NCI-H2107 treated with DMSO at 0.1 percent for 48 hours (cell line): ENCODE measurements at regions not wholly inside any gene's neighbourhood (a gene's known extent, or its start where the extent isn't known, plus 50 kb on each side); places are given as distances from the start of the nearest gene placed in this dataset.
A peak's percentile ranks its signal among the peaks of the same experiment; 100 is the strongest.

Experiments used
- DNase-seq: peaks from one replicate; lab custom pipeline; 2025; ENCODE audit not compliant: unreplicated experiment; lab: John Stamatoyannopoulos, UW

DNA sequence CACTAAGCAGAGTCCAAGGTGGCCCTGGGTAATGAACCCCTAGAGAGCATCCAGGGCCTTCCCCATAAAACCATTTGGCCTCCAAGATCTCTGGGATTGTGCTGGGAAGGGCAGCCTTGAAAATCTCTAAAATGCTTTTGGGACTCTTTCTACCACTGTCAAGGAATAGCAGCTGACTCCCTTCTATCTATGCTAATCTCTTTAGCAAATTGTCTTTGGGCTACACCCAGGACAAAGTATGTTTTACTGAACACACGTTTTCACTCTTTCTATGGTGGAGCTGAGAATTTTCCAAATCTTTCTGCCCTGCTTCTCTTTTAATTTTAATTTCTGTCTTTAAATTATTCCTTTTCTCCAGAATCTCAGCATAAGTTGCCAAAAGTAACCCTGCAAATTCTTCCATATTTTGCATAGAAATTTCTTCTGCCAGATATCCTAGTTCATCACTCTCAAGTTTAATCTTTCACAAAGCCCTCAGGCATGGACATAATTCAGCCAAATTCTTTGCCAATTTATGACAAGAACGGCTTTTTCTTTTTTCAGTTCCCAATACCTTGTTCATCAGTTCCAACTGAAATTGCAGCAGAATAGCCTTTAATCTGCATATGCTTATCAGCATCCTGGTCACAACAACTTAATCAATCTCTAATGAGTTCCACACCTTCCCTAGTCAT is 687.0 kb upstream of the ADGRL4 start:
- DNase-seq = no peak

DNA sequence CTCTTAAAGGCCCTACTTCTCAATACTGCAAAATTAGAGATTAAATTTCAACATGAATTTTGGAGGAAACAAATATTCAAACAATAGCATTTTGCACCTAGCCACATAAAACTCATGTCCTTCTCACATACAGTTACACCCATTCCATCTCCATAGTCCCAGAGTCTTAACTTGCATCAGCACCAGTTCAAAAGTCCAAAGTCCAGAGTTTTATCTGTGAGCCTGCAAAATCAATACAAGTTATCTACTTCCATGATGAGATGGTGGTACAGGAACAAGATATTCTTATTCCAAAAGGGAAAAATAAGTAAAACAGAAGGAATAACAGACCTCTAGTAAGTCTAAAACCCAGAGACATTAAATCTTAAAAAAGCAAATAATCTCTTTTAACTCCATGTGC is 686.0 kb upstream of the ADGRL4 start:
- no peak for DNase-seq

DNA sequence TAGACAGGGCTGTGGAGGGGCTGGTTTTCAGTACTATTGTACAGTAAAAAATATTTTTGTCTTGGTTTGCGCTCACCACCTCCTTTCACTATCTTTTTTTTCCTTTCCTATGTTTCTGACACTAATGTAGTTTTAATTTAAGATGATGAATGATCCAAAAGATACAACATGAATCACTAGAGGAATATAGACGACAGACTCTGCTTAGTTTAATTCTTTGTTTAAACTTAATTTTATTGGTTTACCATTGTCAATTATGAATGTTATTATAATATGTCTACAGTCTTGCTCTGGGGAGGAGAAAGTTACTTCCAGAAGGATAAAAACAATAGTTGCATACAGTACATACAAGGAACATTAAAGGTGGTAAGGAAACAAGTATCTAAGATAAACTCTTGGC is 682.4 kb upstream of the ADGRL4 start:
- no peak for DNase-seq

DNA sequence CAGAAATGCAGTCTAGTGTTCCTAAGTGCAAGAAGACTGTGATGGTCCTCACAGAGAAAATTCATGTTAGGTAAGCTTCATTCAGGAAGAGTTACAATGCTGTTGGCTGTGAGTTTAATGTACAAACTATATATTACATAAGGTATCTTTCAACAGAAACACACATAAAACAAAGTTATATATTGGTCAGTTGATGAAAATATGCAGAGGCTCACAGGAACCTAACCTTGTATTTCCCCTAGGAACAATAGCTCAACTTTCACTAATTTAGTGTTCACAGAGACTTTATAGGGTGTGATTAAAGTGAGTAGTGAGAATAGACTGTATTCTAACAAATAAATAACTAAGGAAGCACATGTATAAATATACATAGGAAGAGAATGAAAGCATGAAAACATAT is 676.9 kb upstream of the ADGRL4 start:
- no peak for DNase-seq

DNA sequence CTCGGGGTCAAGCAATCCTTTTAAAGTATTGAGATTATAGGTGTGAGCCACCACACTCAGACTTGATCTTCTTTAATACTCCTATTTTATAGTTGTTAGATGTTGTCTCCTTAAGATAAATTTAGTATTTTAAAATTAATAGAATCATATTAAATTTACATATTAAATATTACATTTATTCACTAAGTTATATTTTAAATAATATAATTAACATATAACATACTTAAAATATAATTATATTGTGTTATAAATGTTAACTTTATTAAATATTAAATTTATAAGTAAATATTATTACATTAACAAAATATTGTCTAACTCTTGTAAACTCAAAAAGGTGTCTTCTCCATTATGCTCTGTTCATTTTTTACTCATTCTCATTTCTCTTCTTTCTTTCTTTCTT is 675.9 kb upstream of the ADGRL4 start:
- DNase-seq = no peak

DNA sequence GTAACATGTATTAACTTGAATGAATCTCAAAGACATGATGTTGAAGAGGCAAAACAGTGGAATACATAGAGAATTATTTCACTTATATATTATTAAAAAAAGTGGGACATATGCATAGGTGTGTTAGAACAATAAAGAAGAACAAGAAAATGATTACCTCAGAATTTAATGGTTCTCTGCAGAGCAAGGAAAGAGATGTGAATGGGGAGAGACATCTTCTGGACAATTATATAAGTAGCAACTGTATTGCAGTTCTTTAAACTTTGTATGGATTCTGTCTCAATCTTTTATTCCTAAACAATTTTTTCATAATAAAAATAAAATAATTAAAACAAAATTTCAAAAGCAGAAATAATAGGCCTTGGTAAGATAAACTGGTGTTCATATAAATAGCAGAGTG is 674.9 kb upstream of the ADGRL4 start:
- no peak for DNase-seq

DNA sequence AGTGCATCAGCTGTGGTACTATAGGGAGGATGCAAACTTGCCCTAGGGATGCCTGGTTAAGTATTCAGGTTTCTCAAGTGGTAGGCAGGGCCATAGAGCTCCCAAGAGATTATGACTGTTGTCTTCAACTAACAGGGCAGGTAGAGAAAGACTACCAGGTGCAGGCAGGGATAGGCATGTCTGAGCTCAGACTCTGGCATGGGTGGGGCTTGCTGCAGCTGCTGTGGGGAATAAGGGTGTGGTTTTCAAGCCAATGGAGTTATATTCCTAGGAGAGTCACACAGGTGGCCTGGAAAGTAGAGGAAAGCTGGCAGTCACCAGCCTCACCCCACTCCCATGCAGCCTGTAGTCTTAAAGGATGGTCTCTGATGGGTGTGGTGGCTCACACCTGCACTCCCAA is 673.4 kb upstream of the ADGRL4 start:
- peak; percentile 92 for DNase-seq

DNA sequence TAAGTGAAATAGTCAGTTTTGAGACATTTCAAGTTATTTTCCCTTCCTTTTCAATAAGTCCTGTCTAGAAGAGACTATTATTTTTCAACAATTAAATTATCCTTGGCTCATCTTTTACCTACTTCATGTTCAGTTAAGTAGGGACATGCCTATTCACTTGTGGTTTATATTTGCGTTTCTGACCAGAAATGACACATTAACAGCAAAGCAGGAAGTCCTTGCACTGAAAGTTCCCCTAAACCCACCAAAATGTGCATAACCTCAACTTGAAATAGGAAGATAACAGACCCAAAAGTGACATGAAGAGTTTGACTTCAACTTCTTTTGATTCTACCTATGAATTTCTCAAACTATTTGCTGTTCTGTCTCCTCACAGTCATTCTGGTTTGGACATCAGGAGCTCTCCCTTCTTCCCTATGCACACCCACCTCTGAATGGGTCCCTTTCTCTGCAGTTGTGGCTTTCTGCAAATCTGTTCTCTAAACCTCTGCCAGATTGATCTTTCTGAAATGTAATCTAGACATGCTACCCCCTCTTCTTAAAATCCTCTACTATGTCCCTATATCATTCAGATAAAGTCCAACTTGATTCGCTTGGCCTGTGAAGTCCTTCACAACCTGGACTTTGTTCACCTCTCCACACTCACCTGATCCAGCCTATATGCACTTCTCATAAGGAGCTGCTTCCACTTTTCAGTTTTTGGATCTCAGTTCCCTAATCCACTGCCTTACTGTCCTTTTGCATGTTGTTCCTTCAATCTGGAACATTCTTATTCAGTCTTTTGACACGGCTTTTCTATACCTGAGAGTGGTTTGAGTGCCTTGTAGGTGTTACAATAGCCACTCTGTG is 661.5 kb upstream of the ADGRL4 start:
- no peak for DNase-seq

DNA sequence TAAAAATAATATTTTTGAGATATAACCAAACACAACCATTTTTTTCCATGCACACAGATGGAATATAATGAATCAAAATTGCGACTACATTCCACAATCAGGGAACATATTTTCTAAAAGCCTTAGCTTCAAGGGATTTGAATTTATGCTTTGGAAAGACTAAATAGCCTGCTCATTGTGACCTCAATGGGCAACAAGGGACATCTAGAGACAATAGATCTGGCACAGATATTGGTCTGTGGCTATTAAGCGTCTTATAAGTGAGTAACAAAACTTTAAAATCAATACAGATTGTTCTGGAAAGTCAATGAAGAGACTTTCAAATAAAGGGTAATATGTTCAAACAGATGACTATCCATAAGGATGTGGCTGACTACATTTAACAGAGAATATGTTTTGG is 660.6 kb upstream of the ADGRL4 start:
- DNase-seq = no peak

DNA sequence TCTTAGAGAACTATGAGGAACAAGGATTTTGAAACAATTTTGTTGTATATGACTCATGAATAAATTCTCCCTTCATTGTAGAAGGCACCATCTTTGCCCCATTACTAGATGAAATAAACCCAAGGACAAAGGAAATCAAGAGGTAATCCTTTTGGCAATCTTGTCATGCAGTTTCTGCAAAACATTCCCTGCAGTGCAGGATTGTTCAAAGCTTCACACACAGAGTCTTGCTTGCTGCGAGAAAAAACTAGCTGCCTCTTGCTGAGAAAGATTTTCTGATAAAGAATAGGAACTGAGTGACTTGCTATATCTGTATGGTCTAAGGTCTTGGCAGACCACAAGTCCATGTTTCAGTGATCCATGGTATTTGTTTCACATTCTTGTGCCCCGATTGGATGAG is 657.4 kb upstream of the ADGRL4 start:
- DNase-seq = no peak

DNA sequence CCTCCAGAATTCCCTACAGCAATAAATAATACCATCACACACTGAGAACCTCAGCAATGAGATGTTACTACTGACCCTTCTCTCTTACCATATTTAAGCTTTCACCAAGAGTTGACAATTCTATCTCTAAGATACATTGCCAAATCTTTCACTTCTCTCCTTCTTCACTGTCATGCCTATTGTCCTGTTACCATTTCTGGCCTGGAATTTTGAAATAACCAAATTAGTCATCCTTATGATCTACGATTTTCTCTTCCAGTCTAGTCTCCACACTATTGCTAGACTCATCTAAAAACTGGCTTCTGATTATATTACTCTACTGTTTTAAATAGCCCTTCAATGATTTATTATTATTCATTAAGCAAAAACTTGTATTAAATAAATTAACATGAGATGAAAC is 656.1 kb upstream of the ADGRL4 start:
- no peak for DNase-seq

DNA sequence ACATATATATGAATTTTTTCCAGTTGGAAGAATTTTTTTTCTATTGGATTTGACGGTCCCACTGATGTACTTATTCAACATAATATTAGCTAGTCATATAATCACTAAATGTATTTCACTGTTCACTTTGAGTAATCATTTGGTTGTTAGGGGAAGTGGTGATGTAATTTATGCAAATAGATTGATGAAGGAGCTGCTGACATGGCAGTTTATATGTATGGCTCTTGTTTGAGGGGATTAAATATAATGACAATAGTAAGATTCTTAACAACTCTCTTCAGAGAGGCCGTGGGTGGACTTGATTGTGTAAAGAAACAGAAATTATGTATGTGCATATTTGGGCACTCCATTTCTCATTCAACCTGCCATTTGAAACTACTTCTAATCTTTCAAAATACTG is 653.6 kb upstream of the ADGRL4 start:
- DNase-seq = no peak

DNA sequence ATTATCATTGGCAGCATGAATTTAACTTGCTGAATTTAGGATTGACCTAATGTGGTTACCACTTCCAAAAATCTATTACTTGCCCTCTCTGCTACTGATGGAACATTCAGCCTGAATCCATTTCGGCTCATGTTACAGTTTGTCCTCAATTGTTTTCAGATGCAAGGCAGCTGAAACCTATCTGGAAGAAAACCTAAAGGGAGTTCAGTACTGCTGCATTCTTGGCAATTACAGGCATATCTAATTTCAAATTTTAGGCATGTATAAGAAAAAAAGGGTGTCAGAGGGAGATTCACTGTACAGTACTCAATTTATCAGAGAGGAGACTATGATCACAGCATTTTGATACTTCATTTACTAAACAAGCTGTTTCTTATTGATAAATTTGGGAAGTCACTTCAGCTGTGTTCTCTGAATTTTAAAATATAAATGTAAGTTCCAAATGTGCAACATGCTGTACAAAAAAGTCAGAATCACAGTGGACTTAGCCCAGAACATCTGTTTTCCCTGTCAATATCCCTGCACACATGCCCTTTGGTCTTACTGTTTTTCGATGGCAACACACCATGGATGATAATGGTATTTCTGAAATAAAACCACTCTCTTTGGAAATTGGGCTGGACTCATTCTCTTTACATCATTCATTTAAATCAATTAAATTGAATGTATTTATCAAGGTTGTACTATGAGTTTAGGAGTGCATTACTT is 651.6 kb upstream of the ADGRL4 start:
- peak; percentile 72 for DNase-seq

DNA sequence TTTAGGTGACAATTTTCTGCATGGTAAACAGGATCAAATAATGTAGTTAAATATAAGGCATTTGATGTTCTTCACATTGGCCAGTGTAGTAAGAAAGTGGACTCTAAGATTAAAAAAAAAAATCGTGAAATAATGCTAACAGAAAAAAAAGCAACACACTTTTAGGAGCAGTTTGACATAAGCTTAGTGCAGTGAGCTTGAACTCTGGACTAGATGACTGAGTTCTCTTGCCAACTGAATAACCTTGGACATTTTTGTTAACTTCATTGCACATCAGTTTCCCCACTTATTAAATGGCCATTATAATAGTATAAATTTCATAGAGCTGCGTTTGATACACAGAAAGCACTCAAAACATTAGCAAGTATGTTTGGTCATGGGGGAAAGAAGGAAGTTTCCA is 649.3 kb upstream of the ADGRL4 start:
- no peak for DNase-seq

DNA sequence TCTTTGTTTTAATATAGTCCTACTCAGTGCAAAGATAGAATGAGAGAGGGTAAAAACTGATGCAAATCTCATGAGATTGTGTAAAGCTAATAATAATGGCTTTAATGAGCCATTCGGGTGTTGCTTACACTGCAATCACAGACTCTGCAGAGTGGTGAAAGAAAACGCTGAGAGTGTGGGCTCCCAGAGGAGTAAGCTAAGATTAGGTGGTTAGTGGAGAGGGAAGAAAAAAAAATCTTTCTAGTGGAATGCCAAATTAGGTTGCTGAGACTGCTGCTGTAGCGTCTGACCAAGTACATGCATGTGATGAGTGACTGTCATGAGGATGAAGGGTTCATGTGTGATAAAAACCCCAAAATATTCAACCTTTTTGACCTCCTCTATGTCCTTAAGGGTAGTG is 645.9 kb upstream of the ADGRL4 start:
- DNase-seq = no peak

DNA sequence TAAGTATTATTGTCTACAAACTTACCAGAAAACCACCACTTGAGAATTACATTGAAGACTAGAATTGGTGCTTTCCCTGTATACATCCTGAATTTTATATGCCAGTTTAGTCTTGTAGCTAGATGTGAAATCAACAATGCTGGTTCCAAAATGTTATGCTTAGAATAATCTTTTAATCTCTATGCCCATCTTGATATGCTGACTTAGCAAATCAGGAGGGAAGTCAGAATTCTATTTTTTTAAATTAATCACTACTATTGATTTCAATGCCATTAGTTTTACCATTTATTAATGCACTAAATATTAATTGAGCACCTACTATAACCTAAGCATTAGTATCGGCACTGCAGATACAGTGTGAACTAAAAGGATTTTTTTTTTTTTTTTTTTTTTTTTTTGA is 641.6 kb upstream of the ADGRL4 start:
- no peak for DNase-seq

DNA sequence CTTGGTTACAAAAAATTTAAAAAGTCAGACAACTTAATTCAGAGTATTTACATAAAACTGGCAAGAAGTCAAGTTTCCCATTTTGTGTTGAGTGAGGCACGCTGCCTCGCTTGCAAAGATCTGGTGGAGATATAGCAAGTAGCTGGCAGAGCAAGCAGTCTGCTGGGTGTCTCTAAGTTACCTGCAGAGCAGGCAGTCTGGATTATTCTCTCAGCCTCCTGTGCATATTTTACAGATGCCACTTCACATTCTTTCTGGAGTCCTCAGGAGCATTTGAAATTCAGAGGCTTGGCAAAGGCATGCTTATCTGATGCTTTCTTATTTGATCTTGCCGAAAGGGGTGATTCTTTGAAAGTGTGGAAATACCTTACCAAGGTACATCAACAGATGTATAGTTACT is 640.4 kb upstream of the ADGRL4 start:
- no peak for DNase-seq

DNA sequence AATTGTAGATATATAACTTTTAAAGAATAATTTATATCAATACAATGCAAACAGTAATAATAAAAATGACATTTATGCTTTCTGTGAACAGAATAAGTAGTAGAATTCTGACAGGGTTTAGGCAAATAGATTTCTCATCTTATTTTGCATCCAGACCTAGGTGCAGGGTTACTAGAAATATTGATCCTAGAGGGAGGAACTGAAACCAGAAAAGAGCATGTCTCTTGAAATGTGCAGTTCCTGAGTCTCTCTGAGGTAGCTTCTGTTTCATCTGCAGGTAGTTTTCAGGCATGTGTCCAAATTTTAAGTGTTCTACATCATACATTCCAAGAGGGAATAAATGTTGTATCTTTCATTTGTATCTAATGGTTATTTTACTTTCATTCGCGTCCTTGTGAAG is 631.9 kb upstream of the ADGRL4 start:
- no peak for DNase-seq

DNA sequence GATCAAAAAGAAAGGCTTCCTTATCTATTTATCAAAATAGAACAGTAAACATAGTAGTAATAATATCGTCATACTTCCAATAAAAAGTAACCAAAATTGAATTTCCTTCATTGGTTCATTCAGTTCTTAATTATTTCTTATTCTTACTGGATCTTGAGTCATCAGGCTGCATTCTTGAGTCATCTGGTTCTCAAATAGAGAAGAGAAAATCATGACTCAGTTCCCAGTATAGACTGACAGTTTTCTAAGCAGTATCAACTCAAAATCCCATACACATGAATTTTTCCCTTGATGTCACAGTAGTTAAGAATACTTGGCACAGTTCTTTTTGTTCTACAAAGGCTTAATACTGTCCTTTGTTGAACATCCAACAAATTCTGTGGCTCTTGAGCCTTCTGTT is 626.9 kb upstream of the ADGRL4 start:
- DNase-seq = no peak

DNA sequence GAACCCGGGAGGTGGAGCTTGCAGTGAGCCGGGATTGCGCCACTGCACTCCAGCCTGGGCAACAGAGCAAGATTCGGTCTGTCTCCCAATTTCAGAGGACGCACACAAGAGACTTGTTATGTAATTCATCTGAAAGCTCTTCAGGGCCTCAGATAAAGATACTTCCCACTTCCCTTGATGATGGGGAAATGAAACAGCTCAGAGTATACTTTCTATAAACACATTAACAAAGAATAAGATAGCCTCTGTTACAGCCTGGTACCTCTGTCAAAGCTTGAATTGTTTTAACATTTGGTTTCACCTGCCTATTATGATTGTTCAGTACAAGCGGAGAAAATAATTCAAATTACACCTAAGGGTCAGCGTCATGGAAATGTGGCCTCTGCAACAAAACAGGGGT is 622.9 kb upstream of the ADGRL4 start:
- no peak for DNase-seq

DNA sequence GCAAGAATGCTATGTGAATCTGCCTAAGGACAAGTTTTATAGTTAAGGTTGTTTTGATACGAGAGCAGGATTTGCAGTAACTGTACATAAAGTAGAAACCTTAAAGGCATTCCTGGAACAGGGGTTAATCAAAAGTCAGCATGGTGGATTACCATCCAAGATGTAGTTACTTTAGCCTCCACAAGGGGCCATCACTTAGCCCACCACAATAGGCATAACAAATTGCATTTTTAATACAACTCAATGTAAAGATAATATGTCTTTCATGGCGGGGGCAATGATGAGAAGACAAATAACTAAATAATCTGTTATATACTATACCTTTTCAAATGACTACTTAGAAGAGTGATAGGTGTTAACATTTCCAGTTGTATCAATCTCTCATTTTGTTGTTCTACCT is 611.2 kb upstream of the ADGRL4 start:
- no peak for DNase-seq

DNA sequence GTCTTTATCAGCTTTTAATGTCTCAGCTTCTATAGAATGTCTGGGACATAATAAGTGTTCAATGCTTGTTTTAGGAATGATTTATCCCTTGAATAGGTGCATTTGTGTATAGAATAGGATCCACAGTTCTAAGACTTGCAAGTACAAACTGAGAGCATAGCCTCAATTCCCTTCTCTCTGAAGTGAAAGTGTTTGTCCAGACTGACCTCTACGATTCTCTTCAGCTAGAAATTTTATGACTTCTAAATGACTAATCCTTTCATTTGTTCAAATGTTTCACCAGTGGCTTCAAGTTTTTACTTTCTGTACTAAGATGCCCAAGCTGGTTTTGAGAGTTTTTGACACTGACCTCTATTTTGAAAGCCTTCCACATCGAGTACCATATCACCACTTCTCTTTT is 608.2 kb upstream of the ADGRL4 start:
- no peak for DNase-seq
